GM18517 (cell line): ENCODE measurements at regions not wholly inside any gene's neighbourhood (a gene's known extent, or its start where the extent isn't known, plus 50 kb on each side); places are given as distances from the start of the nearest gene placed in this dataset.
"Not testable (repeated sequence)": the region's sequence is repeated elsewhere in the genome, so short reads cannot be mapped to it uniquely, and the experiment has no call there.

ENCODE experiments used
- ATAC-seq: cut with Tn5 transposase; IDR thresholded peaks from one replicate; pipeline ENCODE4 v1.9.1; 2021; ENCODE audit warnings: mild to moderate bottlenecking, moderate library complexity; ENCODE audit not compliant: unreplicated experiment

DNA sequence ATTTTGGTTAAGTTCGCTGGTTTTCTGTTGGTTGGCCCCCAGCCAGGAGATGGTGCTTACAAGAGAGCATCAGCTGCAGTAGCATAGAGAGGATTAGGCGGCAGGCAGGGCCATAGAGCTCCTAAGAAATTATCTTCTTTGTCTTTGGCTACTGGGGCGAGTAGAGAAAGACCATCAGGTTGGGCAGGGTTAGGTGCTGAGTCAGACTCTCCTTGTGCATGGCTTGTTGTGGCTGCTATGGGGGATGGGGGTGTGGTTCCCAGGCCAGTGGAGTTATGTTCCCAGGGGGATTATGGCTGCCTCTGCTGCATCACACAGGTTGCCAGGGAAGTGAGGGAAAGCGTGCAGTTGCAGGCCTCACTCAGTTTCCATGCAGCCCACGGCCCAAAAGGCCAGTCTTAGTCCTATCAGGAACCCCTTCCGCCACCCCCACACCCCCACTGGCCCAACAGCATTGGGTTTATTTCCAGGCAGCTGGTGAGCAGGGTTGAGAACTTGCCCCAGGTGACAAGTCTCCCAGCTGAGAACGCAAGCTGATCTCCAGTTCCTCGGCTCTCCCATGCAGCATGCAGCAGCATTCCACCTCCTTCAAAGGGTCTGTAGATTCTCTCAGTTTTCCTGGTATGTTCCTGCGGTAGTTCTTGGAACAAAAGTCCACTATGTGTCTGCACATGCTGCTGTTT, 243.7 kb downstream of the UTRN start:
- no peak for ATAC-seq

DNA sequence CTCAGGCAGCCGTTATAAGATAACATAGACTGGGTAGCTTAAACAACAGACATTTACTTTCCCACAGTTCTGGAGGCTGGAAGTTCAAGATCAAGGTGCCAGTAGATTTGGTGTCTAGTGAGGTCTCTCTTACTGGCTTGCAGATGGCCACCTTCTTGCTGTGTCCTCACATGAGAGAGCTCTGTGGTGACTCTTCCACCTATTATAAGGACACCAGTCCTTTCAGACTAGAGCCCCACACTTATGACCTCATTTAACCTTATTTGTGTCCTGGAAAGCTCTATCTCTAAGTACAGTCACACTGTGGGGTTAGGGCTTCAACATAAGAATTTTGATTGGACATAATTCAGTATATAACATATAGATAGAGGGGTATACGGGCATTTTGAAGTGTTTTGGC, 245.0 kb downstream of the UTRN start:
- ATAC-seq, result no peak

DNA sequence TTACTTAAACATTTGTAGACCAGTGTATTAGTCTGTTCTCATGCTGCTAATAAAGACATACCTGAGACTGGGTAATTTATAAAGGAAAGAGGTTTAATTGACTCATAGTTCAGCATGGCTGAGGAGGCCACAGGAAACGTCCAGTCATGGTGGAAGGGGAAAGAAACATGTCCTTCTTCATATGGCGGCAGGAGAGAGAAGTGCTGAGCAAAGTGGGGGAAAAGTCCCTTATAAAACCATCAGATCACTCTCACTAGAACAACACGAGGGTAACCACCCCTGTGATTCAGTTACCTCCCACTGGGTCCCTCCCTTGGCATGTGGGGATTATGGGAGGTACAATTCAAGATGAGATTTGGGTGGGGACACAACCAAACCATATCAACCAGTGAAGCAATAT, 247.1 kb downstream of the UTRN start:
- ATAC-seq, result not testable (repeated sequence)

DNA sequence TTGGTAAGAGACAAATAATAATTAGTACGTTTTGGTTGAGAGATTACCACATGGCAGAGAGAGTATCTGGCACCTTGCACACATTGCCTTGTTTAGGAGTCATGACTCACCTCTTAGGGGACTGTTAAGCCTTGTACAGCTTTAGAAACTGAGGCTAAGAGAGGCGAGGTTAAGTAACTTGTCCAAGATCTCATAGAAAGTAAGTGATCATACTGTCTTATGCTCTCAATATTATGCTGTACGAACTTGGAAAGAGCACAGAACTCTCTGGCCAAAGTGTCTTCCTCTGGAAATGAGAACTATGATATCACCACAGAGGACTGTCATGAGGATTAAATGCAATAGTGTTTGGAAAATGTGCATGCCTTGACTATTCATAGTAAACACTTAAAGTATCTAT, 249.0 kb downstream of the UTRN start:
- ATAC-seq, result no peak

DNA sequence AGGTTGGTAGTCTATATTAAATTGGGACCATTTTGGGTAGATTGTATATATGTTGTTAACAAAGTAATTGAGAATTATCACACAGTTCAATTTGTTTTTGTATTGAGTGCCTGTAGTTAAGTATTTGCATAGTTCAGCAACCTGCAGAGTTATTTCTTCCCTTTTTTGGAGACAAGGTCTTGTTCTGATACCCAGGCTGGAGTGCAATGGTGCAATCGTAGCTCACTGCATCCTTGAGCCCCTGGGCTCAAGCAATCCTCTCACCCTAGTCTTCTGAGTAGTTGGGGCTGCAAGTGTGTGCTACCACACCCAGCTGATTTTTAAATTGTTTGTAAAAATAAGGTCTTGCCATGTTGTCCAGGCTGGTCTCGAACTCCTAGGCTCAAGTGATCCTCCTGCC, 250.5 kb downstream of the UTRN start:
- ATAC-seq, result no peak

DNA sequence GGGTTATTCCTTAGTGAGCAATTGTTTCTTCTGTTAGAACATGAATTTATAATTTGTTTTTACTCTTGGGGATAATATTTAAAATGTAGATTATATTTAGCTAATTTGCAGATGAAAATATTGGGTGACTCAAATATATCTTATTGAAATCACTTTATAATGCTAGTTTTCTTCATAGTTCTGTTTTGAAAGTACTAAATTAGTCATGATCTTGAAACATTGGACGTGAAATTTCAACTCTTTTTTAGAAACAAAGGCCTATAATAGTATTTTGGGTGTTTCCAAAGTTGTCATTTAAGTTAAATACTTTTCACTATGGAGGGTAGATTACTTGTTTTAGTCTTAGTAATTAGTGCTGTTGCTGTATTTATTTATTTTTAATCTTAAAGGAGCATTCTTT, 250.9 kb downstream of the UTRN start:
- no peak for ATAC-seq

DNA sequence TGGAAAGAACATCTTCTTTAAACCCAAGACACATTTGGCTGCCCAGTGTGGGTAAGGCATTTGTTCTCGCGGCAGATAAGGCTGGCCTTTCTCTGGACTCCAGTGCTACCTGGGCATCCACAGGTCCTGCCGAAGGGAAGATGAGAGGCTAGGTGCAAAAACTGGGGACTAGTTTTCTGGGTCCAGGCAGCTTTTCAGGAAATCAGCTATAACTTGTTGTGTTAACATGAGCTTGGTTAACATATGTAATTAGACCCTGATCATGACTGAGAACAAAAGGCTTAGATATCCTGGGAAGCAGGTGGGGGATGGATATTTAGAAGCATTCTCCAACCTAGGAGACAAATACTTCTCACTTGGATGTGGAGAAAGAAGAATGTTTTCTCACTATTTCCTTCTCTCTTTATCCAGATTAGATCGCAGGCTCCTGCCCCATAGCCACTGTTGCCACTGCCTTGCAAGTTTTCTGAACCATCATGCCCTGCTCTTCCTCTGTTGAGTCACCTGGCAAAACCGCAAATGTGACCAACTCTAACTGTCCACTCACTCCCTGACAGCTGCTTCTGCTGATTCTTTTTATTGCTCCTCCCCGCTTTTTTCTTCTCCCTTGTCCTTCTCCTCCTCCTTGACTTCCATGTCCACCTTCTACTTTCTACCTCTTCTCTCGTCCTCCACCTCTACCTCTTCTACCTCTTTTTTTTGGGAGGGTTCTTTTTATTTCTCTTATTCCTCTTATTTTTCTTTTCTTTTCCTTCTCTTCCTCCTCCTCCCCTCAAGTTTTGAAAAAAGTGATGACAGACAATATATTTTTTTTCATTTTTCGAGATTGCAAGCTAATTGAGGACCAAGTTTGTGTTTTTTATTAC, 258.1 kb downstream of the UTRN start:
- no peak for ATAC-seq

DNA sequence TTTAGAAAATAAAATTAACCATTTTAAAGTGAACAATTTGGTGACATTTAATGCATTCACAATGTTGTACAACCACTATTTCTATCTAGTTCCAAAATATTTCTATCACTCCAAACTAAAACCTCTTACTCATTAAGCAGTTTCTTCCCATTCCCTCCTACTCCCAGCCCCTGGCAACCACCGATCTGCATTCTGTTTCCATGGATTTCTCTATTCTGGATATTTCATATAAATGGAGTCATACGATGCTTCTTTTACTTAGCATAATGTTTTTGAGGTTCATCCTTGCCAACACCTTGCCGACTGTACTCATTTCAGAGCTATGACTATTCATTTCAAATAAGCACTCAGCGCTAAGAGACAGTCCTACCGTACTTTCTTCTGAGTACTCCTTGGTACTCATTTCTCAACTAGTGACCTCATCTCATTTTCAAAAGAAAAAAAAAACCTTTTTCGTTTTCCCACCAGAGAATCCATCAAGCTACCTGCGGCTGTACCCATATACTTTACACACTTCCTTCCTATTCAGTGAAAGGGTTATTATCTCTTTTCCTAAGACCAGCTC, 259.2 kb downstream of the UTRN start:
- ATAC-seq, result no peak

DNA sequence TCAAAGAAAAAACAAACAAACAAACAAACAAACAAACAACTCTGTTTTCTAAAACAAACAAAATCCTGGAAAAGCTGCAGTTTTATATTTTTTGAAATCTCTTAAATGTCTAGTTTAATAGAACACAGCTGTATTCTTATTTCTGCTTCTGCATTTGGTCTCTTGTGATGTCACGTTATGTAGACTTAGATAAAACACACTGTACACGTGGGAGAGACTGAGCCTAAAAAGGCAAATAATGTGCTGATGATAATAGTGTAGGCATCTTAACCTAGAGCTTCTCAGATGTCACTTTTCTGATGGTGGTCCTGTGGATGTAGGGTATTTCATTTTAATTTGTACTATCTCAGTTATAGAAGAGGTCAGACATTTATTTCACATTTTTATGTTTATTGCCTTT, 261.7 kb downstream of the UTRN start:
- ATAC-seq, result no peak

DNA sequence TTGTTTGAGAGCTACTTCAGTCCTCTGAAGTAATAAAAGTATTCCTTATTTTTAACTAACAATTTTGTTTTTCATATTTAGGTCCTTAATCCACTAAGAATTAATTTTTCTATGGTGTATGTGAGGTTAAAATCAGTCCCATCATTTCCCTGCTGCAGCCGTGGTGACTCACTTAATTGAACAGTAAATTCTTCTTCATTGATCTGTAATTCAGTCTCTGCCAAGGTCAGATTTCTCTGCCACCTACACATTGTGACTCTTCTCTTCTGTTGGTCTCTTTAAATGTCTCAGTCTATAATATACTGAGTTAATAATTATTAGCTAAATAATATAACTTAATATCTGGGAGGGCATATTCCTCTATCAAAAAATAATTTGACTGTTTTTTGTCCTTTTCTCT, 262.3 kb downstream of the UTRN start:
- ATAC-seq, result no peak

DNA sequence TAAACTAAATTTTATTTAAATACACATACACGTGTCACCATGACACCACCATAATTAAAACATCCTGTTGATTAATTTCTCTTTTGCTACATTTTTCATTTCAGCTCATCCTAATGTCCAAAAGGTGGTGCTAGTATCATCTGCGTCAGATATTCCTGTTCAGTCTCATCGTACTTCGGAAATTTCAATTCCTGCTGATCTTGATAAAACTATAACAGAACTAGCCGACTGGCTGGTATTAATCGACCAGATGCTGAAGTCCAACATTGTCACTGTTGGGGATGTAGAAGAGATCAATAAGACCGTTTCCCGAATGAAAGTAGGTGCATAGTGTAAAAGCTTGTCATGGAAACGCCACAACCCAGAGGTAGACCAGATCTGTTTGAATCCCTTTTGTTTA, 263.4 kb downstream of the UTRN start:
- ATAC-seq, result no peak

DNA sequence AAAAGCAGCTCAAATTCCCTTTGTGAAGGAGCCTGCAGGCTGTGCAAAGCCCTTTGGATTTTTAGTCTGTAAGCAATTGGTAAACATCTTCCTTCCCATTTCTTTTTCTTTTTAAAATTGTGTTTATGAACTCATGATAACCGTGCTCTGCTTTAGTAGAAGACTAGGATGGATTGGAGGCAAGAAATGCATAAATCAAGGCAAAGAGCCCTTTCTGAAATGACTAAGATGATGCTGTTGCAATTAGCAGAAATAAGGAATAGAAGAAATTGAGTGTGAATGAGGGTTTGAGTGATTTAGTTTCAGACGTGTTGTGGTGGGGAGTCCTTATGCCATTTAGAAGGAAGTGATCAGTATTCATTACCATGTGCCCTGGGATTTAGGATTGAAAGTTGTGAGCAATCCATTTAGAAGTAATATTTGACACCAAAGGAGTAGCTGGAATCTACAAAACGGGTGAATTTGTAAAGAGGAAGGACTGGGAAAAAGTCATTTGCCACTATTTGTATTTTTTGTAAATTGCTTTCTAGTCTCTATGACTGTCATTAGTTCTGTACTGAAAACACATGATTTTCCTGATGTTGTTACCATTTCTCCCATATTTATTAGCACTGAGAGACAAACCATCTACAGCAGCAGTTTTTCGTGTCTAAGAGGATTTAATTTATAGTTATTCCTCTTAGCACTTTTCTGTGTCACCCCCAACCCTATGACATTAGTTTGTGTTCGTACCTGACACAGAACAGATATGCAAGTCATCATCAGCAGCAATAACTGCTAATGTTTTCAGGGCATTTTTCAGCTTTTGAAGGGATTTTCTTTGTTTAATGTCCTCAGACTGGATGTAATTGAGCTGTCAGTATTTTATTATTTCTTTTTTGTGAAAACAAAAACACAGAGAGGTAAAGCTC, 265.0 kb downstream of the UTRN start:
- ATAC-seq, result no peak

DNA sequence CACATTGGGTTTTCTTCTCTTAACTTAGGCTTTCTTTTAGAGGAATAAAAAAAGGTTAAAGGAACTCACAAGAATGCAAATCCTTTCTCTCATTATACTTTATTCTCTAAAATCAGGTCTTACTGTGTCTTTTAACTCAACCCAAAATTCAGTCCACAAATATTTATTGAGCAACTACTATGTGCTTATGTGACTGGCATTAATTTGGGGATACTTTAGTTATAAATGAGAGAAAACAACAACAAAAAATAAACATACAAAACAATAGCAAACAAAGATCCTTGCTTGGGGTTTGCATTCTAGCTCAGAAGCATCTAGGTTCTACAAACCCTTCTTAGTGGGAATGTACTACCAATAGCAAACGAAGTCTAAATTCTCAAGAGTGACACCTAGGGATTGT, 266.2 kb downstream of the UTRN start:
- ATAC-seq, result no peak

DNA sequence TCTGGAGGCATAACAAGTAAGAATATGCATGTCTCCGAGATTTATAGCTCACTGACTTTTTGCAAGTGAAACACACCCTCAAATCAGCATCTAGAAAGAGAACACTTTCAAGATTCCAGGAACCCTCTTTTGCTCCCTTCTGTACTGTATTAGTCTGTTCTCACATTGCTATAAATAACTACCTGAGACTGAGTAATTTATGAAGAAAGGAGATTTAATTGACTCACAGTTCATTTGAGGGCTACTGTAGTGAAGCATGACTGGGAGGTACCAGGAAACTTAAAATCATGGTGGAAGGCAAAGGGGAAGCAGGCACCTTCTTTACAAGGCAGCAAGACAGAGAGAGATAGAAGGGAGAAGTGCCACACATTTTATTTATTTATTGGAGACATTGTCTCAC, 269.9 kb downstream of the UTRN start:
- ATAC-seq, result no peak

DNA sequence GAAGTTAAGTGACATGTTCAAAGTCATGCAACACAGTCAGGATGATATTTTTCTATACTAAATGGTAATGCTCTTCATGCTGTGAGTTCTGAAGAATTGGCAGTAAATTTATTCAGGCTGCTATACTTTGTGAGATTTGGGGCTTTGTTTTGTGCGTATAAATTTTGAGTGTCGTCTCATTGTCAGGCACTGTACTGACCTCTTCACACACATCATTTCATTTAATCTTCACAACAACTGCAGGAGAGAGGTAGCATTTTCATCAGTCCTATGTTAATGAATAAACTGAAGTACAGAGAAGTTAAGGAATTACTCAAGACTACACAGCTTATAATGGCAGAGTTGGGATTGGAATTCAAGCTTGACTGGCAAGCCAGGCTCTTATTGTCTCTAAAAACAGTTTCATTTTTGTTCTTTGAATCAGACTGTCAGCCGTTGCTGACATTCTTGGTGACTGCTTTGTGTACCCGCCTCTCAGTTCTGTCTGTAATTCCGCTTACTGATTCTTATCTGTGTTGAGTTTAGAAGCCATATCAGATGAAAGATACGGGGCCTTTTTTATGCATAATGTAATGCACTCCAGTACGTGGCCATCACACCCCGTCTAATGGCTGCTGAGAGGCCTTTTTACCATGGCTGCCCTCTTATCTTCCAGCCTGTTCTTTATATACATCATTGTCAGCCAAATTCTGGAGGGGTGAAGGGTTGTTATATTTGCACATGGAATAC, 274.9 kb downstream of the UTRN start:
- no peak for ATAC-seq

DNA sequence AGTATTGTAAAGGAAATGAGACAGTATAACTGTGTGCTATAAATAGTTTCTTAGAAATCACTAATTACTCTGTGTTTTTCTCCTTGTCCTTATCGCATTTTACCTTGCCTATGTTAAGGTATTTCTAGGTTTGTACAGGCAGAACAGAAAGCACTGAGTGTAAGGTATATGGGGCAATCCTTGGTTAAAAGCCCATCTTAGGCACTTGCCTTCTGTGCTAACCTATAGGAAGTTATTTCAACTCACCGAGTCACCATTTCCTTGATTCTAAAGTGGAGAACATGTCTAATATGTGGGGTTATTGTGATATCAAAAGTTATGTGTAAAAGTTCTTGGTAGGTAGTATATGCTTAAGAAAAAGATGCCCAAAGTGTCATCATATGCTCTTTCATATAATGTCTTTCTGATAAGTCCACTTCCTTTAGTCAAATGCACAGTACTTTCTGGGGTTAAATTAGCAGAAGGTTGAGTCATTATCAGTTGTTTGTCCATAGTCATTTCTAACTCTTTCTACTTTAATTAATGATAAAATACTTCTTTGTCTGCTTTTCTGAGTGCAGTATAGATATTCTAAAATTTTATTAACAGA, 276.4 kb downstream of the UTRN start:
- no peak for ATAC-seq

DNA sequence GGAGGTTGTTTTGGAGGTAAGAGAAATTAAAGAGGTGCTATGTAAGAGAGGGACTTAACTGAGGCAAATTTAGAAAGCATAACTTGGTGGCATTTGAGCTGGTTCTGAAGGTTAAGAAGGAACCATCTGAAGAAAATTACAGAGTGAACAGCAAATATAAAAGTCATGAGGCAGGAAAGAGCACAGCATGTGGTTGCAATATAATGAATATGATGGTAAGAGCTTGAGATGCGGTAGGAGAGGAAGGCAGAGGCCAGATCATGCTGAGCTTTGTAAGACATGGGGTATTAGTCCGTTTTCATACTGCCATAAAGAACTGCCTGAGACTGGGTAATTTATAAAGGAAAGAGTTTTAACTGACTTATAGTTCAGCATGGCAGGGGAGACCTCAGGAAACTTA, 279.1 kb downstream of the UTRN start:
- ATAC-seq, result no peak

DNA sequence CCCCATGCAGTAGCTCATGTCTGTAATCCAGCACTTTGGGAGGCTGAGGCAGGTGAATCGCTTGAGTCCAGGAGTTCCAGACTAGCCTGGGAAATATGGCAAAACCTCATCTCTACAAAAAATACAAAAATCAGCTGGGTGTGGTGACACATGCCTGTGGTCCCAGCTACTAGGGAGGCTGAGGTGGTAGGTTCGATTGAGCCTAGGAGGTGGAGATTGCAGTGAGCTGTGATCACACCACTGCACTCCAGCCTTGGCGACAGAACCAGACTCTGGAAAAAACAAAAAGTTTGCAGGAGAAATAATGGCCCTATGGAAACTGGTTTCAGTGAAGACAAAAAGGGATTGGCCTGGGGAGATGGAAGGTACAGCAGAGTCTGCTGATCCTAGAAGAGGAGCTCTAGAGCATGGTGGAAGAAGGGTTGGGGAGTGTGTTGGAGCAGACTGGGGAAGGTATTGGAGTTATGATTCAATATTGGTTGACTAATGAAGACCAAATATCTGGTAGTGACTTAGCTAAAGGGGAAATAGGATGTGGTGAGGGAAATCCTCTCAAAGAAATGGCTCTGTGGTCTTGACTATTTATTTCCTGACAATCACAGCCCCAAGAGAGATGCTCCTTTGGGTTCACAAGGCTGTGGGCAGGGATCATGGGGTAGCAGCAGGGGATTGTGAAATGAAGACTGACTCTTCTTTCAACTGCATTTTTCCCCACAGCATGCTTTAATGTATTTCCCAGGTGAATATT, 281.9 kb downstream of the UTRN start:
- ATAC-seq, result no peak

DNA sequence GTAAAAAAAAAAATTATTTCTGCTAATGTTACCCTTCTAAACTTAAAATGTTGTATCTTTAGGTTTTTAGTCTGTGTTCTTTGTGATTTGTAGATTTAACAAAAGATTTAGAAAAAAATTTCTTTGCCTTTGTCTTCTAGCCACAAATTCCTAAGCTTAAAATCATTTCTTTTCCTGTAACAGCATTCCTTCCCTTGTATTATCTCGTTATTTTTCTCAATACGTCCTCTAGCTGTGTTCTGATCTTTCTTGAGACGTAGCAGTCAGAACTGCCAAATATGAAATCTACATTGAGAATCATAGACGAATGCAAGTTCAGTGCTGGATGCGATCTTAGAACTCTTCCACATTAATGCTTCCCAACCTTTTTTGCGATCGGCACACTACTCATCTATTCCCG, 283.1 kb downstream of the UTRN start:
- ATAC-seq, result no peak
